Esophagus squamous epithelium (tissue), 5 donors: ENCODE measurements at regions not wholly inside any gene's neighbourhood (a gene's known extent, or its start where the extent isn't known, plus 50 kb on each side); places are given as distances from the start of the nearest gene placed in this dataset.

Source experiments
- DNase-seq: peaks from one replicate; lab custom pipeline; 2025; lab: John Stamatoyannopoulos, UW
- H3K27ac ChIP-seq, 4 donors: fragments of 200-600 bp; sonication (generic); one replicate each; pipeline ENCODE4 v1.5.1; 2016 to 2019; ENCODE audit warnings: mild to moderate bottlenecking in 1 of 4
- H3K27me3 ChIP-seq, 4 donors: fragments of 200-600 bp; sonication (generic); 1 replicate in 3 of 4; 2 replicates in 1 of 4; pipeline versions ENCODE4 v1.5.1 to v1.6.0; 2017 to 2021; ENCODE audit warnings: antibody characterized with exemption in 1 of 4
- H3K36me3 ChIP-seq, 3 donors: fragments of 200-600 bp; sonication (generic); one replicate each; pipeline ENCODE4 v1.5.1; 2016 to 2019
- H3K4me1 ChIP-seq, 3 donors: fragments of 200-600 bp; sonication (generic); one replicate each; pipeline ENCODE4 v1.5.1; 2017 to 2019
- H3K4me3 ChIP-seq, 4 donors: fragments of 200-600 bp; sonication (generic); 1 replicate in 3 of 4; 2 replicates in 1 of 4; pipeline ENCODE4 v1.5.1; 2016 to 2019; ENCODE audit warnings: mild to moderate bottlenecking in 2 of 4, moderate library complexity in 1 of 4
- H3K9me3 ChIP-seq, 3 donors: fragments of 200-600 bp; sonication (generic); one replicate each; pipeline ENCODE4 v1.5.1; 2016 to 2019
- POLR2A ChIP-seq, 4 donors: fragments of 450-650 bp; IDR thresholded peaks; one replicate each; pipeline ENCODE4 v1.6.1; 2017; ENCODE audit warnings: antibody characterized with exemption in 4 of 4, mild to moderate bottlenecking in 4 of 4, moderate library complexity in 3 of 4
- WGBS, 2 donors: methylation state at CpG; one replicate each; pipeline ENCODE4 v1.1.5; 2018; 5-methylcytosine and 5-hydroxymethylcytosine counted together
- intact Hi-C: fragments of 100-400 bp; cut with DNase I; formaldehyde crosslinking; loops from one replicate; pipeline ENCODE4 v1.15.0; 2022
- TF ChIP-seq, protein P1 (sequence below), 6 experiments: fragments of 450-650 bp in 4 of 6; fragments of 200-600 bp in 2 of 6; sonication (generic) in 2 of 6; IDR thresholded peaks; one replicate each; pipeline ENCODE4 v1.5.1; 2016 to 2019; ENCODE audit warnings: antibody characterized with exemption in 6 of 6, mild to moderate bottlenecking in 4 of 6, moderate library complexity in 4 of 6
- donor health status: DM: yes; HTN: yes; CAD: no.

DNA sequence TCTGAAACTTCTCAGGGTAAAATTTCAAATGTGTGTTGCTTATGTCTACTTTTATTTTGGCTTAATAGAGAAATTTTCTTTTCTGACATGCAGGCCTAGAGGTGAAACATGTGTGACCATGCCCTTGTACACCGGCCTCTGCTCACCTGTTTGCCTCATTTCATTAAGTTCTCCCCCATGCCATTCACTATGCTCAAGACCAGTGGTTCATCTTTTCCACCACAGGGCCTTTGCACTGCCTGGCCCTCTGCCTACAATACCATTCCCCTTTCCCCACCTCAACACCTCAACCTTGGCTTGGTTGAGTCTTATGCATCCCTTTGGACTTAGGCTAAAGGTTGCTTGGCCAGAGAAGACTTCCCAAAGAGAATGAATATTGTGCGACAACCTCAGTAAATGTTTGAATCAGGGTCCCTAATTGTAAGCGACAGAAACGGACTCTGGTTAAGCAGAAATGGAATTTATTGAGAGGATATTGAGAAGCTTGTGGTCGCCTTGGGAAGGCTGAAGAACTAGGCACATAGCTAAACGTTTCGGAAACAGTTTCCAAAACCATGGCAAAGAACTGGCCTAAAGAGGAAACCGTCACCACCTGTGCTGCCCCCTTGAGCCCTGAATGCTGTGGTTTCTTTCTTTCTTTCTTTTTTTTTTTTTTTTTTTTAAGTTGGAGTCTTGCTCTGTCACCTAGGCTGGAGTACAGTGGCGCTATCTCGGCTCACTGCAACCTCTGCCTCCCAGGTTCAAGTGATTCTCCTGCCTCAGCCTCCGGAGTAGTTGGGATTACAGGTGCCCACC, 152.2 kb downstream of the SOX4 start:
- no peaks in the 10 kb centered on the region for H3K27me3 ChIP-seq
- no peaks in the 10 kb centered on the region for H3K9me3 ChIP-seq
- intact Hi-C loops, result no loop called here
- no peak for TF ChIP-seq POLR2A (IDR thresholded peaks at IDR 0.05)
- TF ChIP-seq, protein P1, sequence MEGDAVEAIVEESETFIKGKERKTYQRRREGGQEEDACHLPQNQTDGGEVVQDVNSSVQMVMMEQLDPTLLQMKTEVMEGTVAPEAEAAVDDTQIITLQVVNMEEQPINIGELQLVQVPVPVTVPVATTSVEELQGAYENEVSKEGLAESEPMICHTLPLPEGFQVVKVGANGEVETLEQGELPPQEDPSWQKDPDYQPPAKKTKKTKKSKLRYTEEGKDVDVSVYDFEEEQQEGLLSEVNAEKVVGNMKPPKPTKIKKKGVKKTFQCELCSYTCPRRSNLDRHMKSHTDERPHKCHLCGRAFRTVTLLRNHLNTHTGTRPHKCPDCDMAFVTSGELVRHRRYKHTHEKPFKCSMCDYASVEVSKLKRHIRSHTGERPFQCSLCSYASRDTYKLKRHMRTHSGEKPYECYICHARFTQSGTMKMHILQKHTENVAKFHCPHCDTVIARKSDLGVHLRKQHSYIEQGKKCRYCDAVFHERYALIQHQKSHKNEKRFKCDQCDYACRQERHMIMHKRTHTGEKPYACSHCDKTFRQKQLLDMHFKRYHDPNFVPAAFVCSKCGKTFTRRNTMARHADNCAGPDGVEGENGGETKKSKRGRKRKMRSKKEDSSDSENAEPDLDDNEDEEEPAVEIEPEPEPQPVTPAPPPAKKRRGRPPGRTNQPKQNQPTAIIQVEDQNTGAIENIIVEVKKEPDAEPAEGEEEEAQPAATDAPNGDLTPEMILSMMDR (IDR thresholded peaks at IDR 0.05), result no peak
- H3K4me1 ChIP-seq, result peaks cover 0 to 21% (median 8%) of the 10 kb centered on the region in 3 donors
- no peaks in the 10 kb centered on the region for H3K36me3 ChIP-seq
- 87 to 90% methylated on average over 11 of the region's 11 CpGs for WGBS, 2 donors
- H3K4me3 ChIP-seq, result no peak overlapping the region
- no peak for DNase-seq
- no peak overlapping the region for H3K27ac ChIP-seq

DNA sequence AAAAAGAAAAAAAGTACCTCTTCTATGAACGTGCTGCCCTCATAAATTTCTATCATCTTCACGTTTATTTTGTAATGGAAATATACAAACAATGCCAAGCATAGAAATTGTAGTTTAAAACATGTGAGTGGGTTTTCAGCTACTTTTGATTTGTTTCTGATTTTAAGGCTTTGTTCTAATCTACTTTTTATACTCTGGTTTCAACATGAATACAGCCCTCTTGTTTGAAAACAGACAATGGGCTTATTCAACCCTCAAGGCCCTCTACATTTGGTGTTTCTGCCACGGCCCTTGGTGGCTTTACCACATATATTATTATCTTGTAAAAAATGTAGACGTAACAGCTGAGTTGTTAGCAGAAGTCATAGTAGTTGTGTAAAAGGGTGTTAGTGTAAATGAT, 153.9 kb downstream of the SOX4 start:
- WGBS, 2 donors, result 65 to 71% methylated on average over 4 of the region's 4 CpGs
- Histone ChIP-seq H3K36me3 (no peaks in the 10 kb centered on the region), H3K27ac (peak overlapping the region in 1 of 4 donors; percentile 3), H3K27me3 (no peaks in the 10 kb centered on the region), H3K9me3 (no peaks in the 10 kb centered on the region), H3K4me3 (no peak overlapping the region), H3K4me1 (peaks cover 0 to 5% (median 1%) of the 10 kb centered on the region in 3 donors)
- intact Hi-C loops, result no loop called here
- no peak for DNase-seq
- TF ChIP-seq, protein P1 (IDR thresholded peaks at IDR 0.05), result no peak
- TF ChIP-seq POLR2A (IDR thresholded peaks at IDR 0.05), result no peak

DNA sequence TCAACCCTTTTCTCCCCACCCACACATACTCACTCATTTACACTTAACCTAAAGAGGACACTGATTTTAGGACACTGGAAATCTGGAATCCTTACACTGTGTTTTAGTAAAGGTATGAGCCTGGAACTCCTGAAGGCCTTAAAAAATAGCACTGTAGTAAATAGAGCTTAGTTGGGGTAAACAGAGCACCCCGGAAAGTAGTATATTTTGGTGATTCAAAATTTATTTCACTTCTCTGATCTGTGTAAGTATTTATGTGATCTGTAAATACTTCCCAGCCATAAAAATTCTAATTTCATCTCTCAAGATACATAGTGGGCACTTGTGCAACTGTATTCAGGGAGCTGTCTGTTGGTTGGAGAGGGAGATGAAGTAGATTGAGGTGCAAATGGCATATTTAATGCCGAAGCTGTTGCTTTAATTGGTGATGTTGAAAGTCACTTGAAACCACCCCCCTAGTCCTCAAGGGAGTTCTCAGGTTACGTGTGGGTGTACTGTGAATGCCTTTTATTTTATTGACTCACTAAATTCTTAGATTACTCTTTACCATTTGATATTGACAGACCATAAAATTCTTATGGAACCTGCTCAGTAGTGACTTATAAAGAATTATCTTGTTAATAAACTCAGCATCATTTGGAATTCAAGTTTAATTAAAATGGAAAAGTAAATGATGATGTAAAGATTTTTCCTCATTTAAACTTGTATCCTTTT, 154.9 kb downstream of the SOX4 start:
- TF ChIP-seq, protein P1 (IDR thresholded peaks at IDR 0.05), result no peak
- no peak for TF ChIP-seq POLR2A (IDR thresholded peaks at IDR 0.05)
- Histone ChIP-seq H3K4me3 (no peak overlapping the region), H3K27me3 (no peaks in the 10 kb centered on the region), H3K4me1 (no peaks in the 10 kb centered on the region), H3K36me3 (no peaks in the 10 kb centered on the region), H3K9me3 (no peaks in the 10 kb centered on the region), H3K27ac (no peak overlapping the region)
- intact Hi-C loops, result no loop called here
- DNase-seq, result no peak
- 36 to 55% methylated on average over 3 of the region's 3 CpGs for WGBS, 2 donors

DNA sequence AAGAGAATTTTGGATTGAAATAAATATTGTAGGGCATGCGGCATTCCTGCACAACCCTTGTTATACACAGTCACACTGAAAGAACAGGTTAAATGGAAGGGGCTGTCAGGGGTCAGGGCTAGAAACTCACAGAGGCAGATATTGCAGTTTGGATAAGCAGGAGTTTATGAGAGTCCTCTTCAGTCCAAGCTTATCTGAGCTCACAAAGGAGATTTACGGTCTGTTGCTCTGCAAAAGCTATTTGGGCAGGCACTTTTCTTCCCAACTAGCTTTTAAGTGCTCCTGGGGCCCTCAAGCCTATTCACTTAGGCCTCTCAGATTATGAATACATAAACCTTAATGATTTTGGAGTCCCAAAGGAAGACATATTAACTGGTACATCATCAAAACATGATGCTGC, 156.2 kb downstream of the SOX4 start:
- intact Hi-C loops, result no loop called here
- no peak for TF ChIP-seq POLR2A (IDR thresholded peaks at IDR 0.05)
- TF ChIP-seq, protein P1 (IDR thresholded peaks at IDR 0.05), result no peak
- Histone ChIP-seq H3K27me3 (no peaks in the 10 kb centered on the region), H3K4me3 (no peak overlapping the region), H3K4me1 (peaks cover 0 to 8% (median 0%) of the 10 kb centered on the region in 3 donors), H3K36me3 (no peaks in the 10 kb centered on the region), H3K9me3 (no peaks in the 10 kb centered on the region), H3K27ac (no peak overlapping the region)
- WGBS, 2 donors, result 85 to 95% methylated on average over 2 of the region's 2 CpGs
- no peak for DNase-seq

DNA sequence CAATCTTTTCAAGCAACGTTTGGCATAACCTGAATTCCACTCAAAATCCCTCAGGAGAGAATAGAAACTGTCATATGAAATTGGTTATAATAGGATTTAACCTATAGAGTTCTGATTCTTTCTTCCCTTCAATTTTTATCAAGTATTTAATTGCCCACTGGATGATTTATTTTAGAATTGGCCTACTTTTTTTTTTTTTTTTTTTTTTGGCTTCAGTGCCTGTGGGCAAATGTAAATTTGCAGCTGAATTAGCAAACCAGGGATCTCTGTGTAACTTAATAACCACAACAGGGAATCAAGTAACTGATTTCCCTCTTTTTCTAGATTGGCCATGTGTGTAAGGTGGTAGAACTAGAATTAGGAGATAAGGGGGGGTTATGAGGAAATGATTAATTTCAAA, 157.0 kb downstream of the SOX4 start:
- DNase-seq, result no peak
- TF ChIP-seq, protein P1 (IDR thresholded peaks at IDR 0.05), result no peak
- no peak for TF ChIP-seq POLR2A (IDR thresholded peaks at IDR 0.05)
- WGBS, 2 donors, result 48 to 53% methylated on average over 1 of the region's 1 CpG
- Histone ChIP-seq H3K27me3 (no peaks in the 10 kb centered on the region), H3K9me3 (no peaks in the 10 kb centered on the region), H3K27ac (no peak overlapping the region), H3K36me3 (no peaks in the 10 kb centered on the region), H3K4me3 (no peak overlapping the region), H3K4me1 (peaks cover 0 to 12% (median 0%) of the 10 kb centered on the region in 3 donors)
- intact Hi-C loops, result no loop called here
